B cell (primary cell): ENCODE measurements at regions not wholly inside any gene's neighbourhood (a gene's known extent, or its start where the extent isn't known, plus 50 kb on each side); places are given as distances from the start of the nearest gene placed in this dataset.

Experiments
- ATAC-seq: fragments of 200-7000 bp; cut with Tn5 transposase; one replicate; pipeline ENCODE4 v1.10.0; 2021; ENCODE audit warnings: low read depth, mild to moderate bottlenecking, moderate number of reproducible peaks, moderate library complexity
- CTCF ChIA-PET: fragments of 350-600 bp; sonication (Branson Sonifier 250); formaldehyde crosslinking; loops from one replicate; lab custom pipeline; 2021; ENCODE audit warnings: antibody characterized with exemption, inconsistent platforms; lab: Charles Lee
- POLR2A ChIA-PET: fragments of 350-600 bp; sonication (Branson Sonifier 250); formaldehyde crosslinking; loops from one replicate; lab custom pipeline; 2021; ENCODE audit warnings: antibody characterized with exemption; lab: Charles Lee
- DNase-seq: peaks from one replicate; pipeline ENCODE4 v3.0.0; 2013
- H2AFZ ChIP-seq: 2 replicates; pipeline ENCODE4 v1.6.1; 2012; ENCODE audit warnings: mild to moderate bottlenecking, low read depth, low read length; ENCODE audit not compliant: insufficient read depth, poor library complexity, severe bottlenecking
- H3K27ac ChIP-seq, 2 donors: 1 replicate in 1 of 2; 2 replicates in 1 of 2; pipeline ENCODE4 v1.5.1; 2012 to 2013; ENCODE audit warnings: low read length in 2 of 2, mild to moderate bottlenecking in 2 of 2, moderate library complexity in 1 of 2
- H3K27me3 ChIP-seq, 4 experiments: fragments of 200-600 bp in 1 of 4; sonication (generic) in 1 of 4; replicated peaks in 1 of 4; 1 replicate in 2 of 4; 2 replicates in 2 of 4; pipeline versions ENCODE4 v1.6.1 to v1.7.0; 2013 to 2016; ENCODE audit warnings: low read length in 3 of 4, mild to moderate bottlenecking in 2 of 4, mixed read lengths in 1 of 4, moderate library complexity in 1 of 4; ENCODE audit not compliant: insufficient read depth in 4 of 4, control insufficient read depth in 3 of 4; ENCODE audit errors: control extremely low read depth in 1 of 4
- H3K36me3 ChIP-seq, 2 experiments: replicated peaks in 1 of 2; 1 replicate in 1 of 2; 2 replicates in 1 of 2; pipeline versions ENCODE4 v1.6.1 to v1.7.1; 2013; ENCODE audit warnings: low read length in 1 of 2; ENCODE audit not compliant: insufficient read depth in 2 of 2, control insufficient read depth in 1 of 2; ENCODE audit errors: control extremely low read depth in 1 of 2, extremely low read depth in 1 of 2
- H3K4me1 ChIP-seq, 2 donors: fragments of 200-600 bp in 1 of 2; sonication (generic) in 1 of 2; 1 replicate in 1 of 2; 2 replicates in 1 of 2; pipeline versions ENCODE4 v1.5.1 to v1.6.1; 2013 to 2017; ENCODE audit warnings: low read length in 2 of 2; ENCODE audit not compliant: control insufficient read depth in 2 of 2, insufficient read depth in 2 of 2
- H3K4me2 ChIP-seq: replicated peaks from 2 replicates; pipeline ENCODE3; 2012; ENCODE audit warnings: mild to moderate bottlenecking, low read depth, low read length; ENCODE audit not compliant: poor library complexity, severe bottlenecking
- H3K4me3 ChIP-seq, 5 experiments: fragments of 200-600 bp in 1 of 5; sonication (generic) in 1 of 5; 1 replicate in 3 of 5; 2 replicates in 2 of 5; pipeline versions ENCODE4 v1.5.1 to v1.7.0; 2011 to 2016; ENCODE audit warnings: low read length in 4 of 5, mild to moderate bottlenecking in 4 of 5, low read depth in 2 of 5, control low read depth in 1 of 5, moderate library complexity in 1 of 5; ENCODE audit not compliant: insufficient read depth in 1 of 5; ENCODE audit errors: control extremely low read depth in 1 of 5, extremely low read depth in 1 of 5
- H3K79me2 ChIP-seq: fragments of 200-600 bp; sonication (generic); one replicate; pipeline ENCODE4 v1.6.0; 2016; ENCODE audit warnings: low read length; ENCODE audit not compliant: control insufficient read depth, insufficient read depth
- H3K9ac ChIP-seq: fragments of 200-600 bp; sonication (generic); 2 replicates; pipeline ENCODE4 v1.6.1; 2017; ENCODE audit warnings: mild to moderate bottlenecking, low read length, moderate library complexity
- H3K9me3 ChIP-seq, 3 donors: one replicate each; pipeline versions ENCODE4 v1.6.1 to v1.7.1; 2013; ENCODE audit warnings: low read length in 2 of 3; ENCODE audit not compliant: control insufficient read depth in 2 of 3, insufficient read depth in 1 of 3; ENCODE audit errors: control extremely low read depth in 1 of 3
- H4K20me1 ChIP-seq: 2 replicates; pipeline ENCODE4 v1.6.0; 2012; ENCODE audit warnings: mild to moderate bottlenecking, low read length; ENCODE audit not compliant: insufficient read depth, control insufficient read depth, poor library complexity, severe bottlenecking
- H3K27ac Mint-ChIP-seq: one replicate; pipeline ENCODE4 v1.8.0; 2021; ENCODE audit warnings: mixed read lengths
- H3K27me3 Mint-ChIP-seq: one replicate; pipeline ENCODE4 v1.8.0; 2021; ENCODE audit warnings: mixed read lengths
- H3K4me1 Mint-ChIP-seq: one replicate; pipeline ENCODE4 v1.8.0; 2021; ENCODE audit warnings: mixed read lengths
- H3K4me3 Mint-ChIP-seq: one replicate; pipeline ENCODE4 v1.8.0; 2021; ENCODE audit warnings: mixed read lengths
- H3K9me3 Mint-ChIP-seq: one replicate; pipeline ENCODE4 v1.8.0; 2022; ENCODE audit warnings: mixed read lengths; ENCODE audit not compliant: insufficient read depth
- EZH2 ChIP-seq: IDR thresholded peaks from 2 replicates; pipeline ENCODE4 v1.6.1; 2012; ENCODE audit warnings: borderline replicate concordance, low read depth, mild to moderate bottlenecking, moderate library complexity, low read length; ENCODE audit not compliant: insufficient read depth, poor library complexity, severe bottlenecking
- WGBS: methylation state at CpG from one replicate; pipeline ENCODE4 v1.1.5; 2013; ENCODE audit warnings: missing lambda C conversion rate; ENCODE audit not compliant: insufficient coverage; 5-methylcytosine and 5-hydroxymethylcytosine counted together
- intact Hi-C: fragments of 100-400 bp; cut with micrococcal nuclease; formaldehyde crosslinking; loops from one replicate; pipeline ENCODE4 v1.10.0; 2022
- TF ChIP-seq, protein P1 (sequence below): fragments of 200-600 bp; IDR thresholded peaks from one replicate; pipeline ENCODE4 v1.8.0; 2022; ENCODE audit warnings: antibody characterized with exemption, mild to moderate bottlenecking

DNA sequence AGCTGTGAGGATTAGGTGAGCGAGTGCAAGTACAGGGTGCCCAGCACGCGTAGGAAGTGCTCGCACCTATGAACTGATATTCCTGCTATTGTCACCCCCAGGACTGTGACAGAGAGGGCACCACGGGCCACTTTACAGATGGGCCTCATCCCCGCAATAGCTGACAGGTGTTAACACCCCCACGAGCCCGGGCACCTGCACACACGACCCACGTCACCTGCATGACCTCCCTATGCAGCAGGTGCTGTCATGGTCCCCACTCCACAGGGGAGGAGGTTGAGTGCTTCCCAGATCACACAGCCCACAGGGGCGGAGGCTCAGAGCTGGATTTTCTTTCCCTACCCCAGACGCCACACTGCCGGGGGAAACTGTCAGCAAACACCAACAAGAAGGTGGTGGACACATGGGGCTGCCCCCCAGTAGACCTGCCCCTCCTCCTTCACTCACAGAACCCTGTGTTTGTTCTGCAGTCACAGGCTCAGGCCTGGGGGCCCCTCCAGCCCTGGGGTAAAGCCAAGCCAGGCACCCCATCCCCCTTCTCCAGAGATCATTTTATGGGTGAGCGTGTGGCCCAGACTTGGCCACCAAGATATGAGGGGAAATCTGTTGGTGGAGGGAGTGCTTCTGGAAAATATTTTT is 465.5 kb downstream of the MATN1 start:
- Mint-ChIP-seq H3K9me3 (no peaks in the 10 kb centered on the region), H3K27me3 (peaks cover 25% of the 10 kb centered on the region), H3K4me1 (no peaks in the 10 kb centered on the region), H3K4me3 (no peak overlapping the region), H3K27ac (no peak overlapping the region)
- CTCF ChIA-PET = no interaction called here
- H3K4me2 ChIP-seq = no peak overlapping the region
- DNase-seq (no peak), ATAC-seq (no peak)
- no peak overlapping the region for H2AFZ ChIP-seq
- no peak overlapping the region for H3K4me3 ChIP-seq
- no peak for TF ChIP-seq EZH2
- TF ChIP-seq, protein P1, sequence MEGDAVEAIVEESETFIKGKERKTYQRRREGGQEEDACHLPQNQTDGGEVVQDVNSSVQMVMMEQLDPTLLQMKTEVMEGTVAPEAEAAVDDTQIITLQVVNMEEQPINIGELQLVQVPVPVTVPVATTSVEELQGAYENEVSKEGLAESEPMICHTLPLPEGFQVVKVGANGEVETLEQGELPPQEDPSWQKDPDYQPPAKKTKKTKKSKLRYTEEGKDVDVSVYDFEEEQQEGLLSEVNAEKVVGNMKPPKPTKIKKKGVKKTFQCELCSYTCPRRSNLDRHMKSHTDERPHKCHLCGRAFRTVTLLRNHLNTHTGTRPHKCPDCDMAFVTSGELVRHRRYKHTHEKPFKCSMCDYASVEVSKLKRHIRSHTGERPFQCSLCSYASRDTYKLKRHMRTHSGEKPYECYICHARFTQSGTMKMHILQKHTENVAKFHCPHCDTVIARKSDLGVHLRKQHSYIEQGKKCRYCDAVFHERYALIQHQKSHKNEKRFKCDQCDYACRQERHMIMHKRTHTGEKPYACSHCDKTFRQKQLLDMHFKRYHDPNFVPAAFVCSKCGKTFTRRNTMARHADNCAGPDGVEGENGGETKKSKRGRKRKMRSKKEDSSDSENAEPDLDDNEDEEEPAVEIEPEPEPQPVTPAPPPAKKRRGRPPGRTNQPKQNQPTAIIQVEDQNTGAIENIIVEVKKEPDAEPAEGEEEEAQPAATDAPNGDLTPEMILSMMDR = no peak
- peaks cover 0 to 7% (median 0%) of the 10 kb centered on the region in 4 experiments for H3K27me3 ChIP-seq
- H3K79me2 ChIP-seq = no peaks in the 10 kb centered on the region
- WGBS = 94% methylated on average over 10 of the region's 14 CpGs
- POLR2A ChIA-PET = no interaction called here
- no peaks in the 10 kb centered on the region for H3K36me3 ChIP-seq
- no peaks in the 10 kb centered on the region for H4K20me1 ChIP-seq
- H3K9me3 ChIP-seq = no peaks in the 10 kb centered on the region
- H3K27ac ChIP-seq = no peak overlapping the region
- no peaks in the 10 kb centered on the region for H3K4me1 ChIP-seq
- intact Hi-C loops = no loop called here
- no peak overlapping the region for H3K9ac ChIP-seq

DNA sequence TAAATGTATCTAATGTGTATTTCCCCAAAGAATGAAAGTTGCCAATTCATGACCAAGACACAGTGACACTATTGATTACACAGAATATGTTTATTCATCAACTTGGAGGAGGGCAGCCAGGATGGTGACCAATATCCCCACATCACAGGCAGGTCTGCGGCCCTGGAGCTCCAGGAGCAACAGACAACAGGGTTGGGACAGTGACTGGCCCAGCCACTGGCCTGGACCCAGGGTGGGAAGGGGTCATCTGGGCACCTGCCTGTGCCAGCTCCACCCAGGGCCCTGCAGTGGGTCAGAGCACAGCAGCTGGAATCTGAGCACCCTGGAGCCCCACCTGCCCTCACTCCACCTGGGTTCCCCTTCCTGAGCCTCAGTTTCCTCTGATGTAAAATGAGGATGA is 466.1 kb downstream of the MATN1 start:
- Histone ChIP-seq H3K27me3 (peaks cover 0 to 7% (median 0%) of the 10 kb centered on the region in 4 experiments), H2AFZ (no peak overlapping the region), H3K36me3 (no peaks in the 10 kb centered on the region), H3K4me2 (no peak overlapping the region), H3K4me1 (no peaks in the 10 kb centered on the region), H3K27ac (no peak overlapping the region), H4K20me1 (no peaks in the 10 kb centered on the region), H3K4me3 (no peak overlapping the region), H3K79me2 (no peaks in the 10 kb centered on the region), H3K9ac (no peak overlapping the region), H3K9me3 (no peaks in the 10 kb centered on the region)
- DNase-seq (no peak), ATAC-seq (no peak)
- 57% methylated on average over 1 of the region's 1 CpG for WGBS
- CTCF ChIA-PET = no interaction called here
- no peaks in the 10 kb centered on the region for H3K9me3 Mint-ChIP-seq
- intact Hi-C loops = no loop called here
- H3K27me3 Mint-ChIP-seq = peaks cover 25% of the 10 kb centered on the region
- POLR2A ChIA-PET = no interaction called here
- no peak for TF ChIP-seq EZH2
- TF ChIP-seq, protein P1 = no peak
- H3K4me1 Mint-ChIP-seq = no peaks in the 10 kb centered on the region
- no peak overlapping the region for H3K27ac Mint-ChIP-seq
- H3K4me3 Mint-ChIP-seq = no peak overlapping the region
